IMR-90 (cell line): ENCODE measurements at regions not wholly inside any gene's neighbourhood (a gene's known extent, or its start where the extent isn't known, plus 50 kb on each side); places are given as distances from the start of the nearest gene placed in this dataset.
A peak's percentile ranks its signal among the peaks of the same experiment; 100 is the strongest.

Experiments
- ATAC-seq: fragments of 200-7000 bp; cut with Tn5 transposase; 2 replicates; pipeline ENCODE4 v1.9.1; 2020; ENCODE audit warnings: low read depth, mild to moderate bottlenecking, moderate library complexity
- BruUV-seq: library from RNA; stranded (reverse); fragments of 400-500 nt; replicated peaks from 2 replicates; lab custom pipeline; 2021; lab: Mats Ljungman, UMichigan
- CTCF ChIA-PET: fragments of 300-600 bp; formaldehyde crosslinking; extraction: SDS; loops from one replicate; lab custom pipeline; 2021; ENCODE audit warnings: antibody characterized with exemption; lab: Yijun Ruan, JAX
- POLR2A ChIA-PET: fragments of 300-600 bp; sonication (Branson Sonifier 250); formaldehyde crosslinking; loops from one replicate; lab custom pipeline; 2022; ENCODE audit warnings: antibody characterized with exemption; ENCODE audit not compliant: unreplicated experiment; lab: Charles Lee
- DNase-seq: peaks from one replicate; pipeline ENCODE4 v3.0.0; 2013
- H2AFZ ChIP-seq: replicated peaks from 2 replicates; pipeline ENCODE3; 2013; ENCODE audit warnings: low read length, mild to moderate bottlenecking; ENCODE audit not compliant: poor library complexity
- H2AK5ac ChIP-seq: 2 replicates; pipeline ENCODE4 v1.6.1; 2013; ENCODE audit warnings: low read depth, low read length, inconsistent platforms
- H2AK9ac ChIP-seq: replicated peaks from 2 replicates; pipeline ENCODE3; 2013; ENCODE audit warnings: mild to moderate bottlenecking, low read depth, low read length, moderate library complexity; ENCODE audit not compliant: poor library complexity
- H2BK120ac ChIP-seq: 2 replicates; pipeline ENCODE4 v1.6.1; 2013; ENCODE audit warnings: low read depth, low read length, inconsistent platforms
- H2BK15ac ChIP-seq: 3 replicates; pipeline ENCODE4 v1.6.1; 2013; ENCODE audit warnings: low read depth, low read length, inconsistent platforms
- H2BK20ac ChIP-seq: 2 replicates; pipeline ENCODE4 v1.6.1; 2013; ENCODE audit warnings: low read depth, mild to moderate bottlenecking, inconsistent platforms, low read length, moderate library complexity
- H2BK5ac ChIP-seq: 2 replicates; pipeline ENCODE4 v1.6.1; 2013; ENCODE audit warnings: mild to moderate bottlenecking, low read depth, low read length, inconsistent platforms; ENCODE audit not compliant: poor library complexity, severe bottlenecking
- H3K14ac ChIP-seq: replicated peaks from 2 replicates; pipeline ENCODE4 v1.6.1; 2013; ENCODE audit warnings: low read depth, low read length, inconsistent platforms
- H3K18ac ChIP-seq: 2 replicates; pipeline ENCODE4 v1.6.1; 2013; ENCODE audit warnings: low read depth, low read length, control low read depth
- H3K23ac ChIP-seq: 2 replicates; pipeline ENCODE4 v1.6.1; 2013; ENCODE audit warnings: low read depth, low read length, inconsistent platforms
- H3K27ac ChIP-seq: 2 replicates; pipeline ENCODE4 v1.5.1; 2013; ENCODE audit warnings: mild to moderate bottlenecking, control low read depth, low read length; ENCODE audit not compliant: insufficient read depth
- H3K27me3 ChIP-seq: 2 replicates; pipeline ENCODE4 v1.6.1; 2013; ENCODE audit warnings: low read length; ENCODE audit not compliant: control insufficient read depth, insufficient read depth
- H3K36me3 ChIP-seq: 2 replicates; pipeline ENCODE4 v1.6.1; 2013; ENCODE audit warnings: low read length, mixed read lengths; ENCODE audit not compliant: control insufficient read depth, insufficient read depth
- H3K4ac ChIP-seq: 2 replicates; pipeline ENCODE4 v1.6.1; 2013; ENCODE audit warnings: low read depth, low read length, inconsistent platforms
- H3K4me1 ChIP-seq: 2 replicates; pipeline ENCODE4 v1.6.1; 2013; ENCODE audit warnings: low read length, mixed read lengths; ENCODE audit not compliant: control insufficient read depth, insufficient read depth
- H3K4me2 ChIP-seq: 2 replicates; pipeline ENCODE4 v1.6.1; 2013; ENCODE audit warnings: low read depth, mild to moderate bottlenecking, control low read depth, low read length, moderate library complexity
- H3K4me3 ChIP-seq: 2 replicates; pipeline ENCODE4 v1.5.1; 2013; ENCODE audit warnings: low read depth, mild to moderate bottlenecking, control low read depth, low read length, moderate library complexity; ENCODE audit not compliant: insufficient read depth
- H3K56ac ChIP-seq: 2 replicates; pipeline ENCODE4 v1.6.1; 2013; ENCODE audit warnings: low read length, inconsistent platforms; ENCODE audit not compliant: insufficient read depth; ENCODE audit errors: extremely low read depth
- H3K79me1 ChIP-seq, 2 experiments: 2 replicates each; pipeline ENCODE4 v1.6.1; 2013; ENCODE audit warnings: low read length in 2 of 2, inconsistent platforms in 1 of 2, low read depth in 1 of 2
- H3K9ac ChIP-seq: 2 replicates; pipeline ENCODE4 v1.6.1; 2013; ENCODE audit warnings: low read depth, low read length, control low read depth
- H3K9me1 ChIP-seq: 2 replicates; pipeline ENCODE4 v1.6.1; 2013; ENCODE audit warnings: low read length, inconsistent platforms; ENCODE audit not compliant: insufficient read depth
- H3K9me3 ChIP-seq: 2 replicates; pipeline ENCODE4 v1.6.1; 2013; ENCODE audit warnings: low read length; ENCODE audit not compliant: control insufficient read depth, insufficient read depth
- H4K20me1 ChIP-seq: 2 replicates; pipeline ENCODE4 v1.6.1; 2013; ENCODE audit warnings: low read length, inconsistent platforms; ENCODE audit not compliant: insufficient read depth
- H4K5ac ChIP-seq: 2 replicates; pipeline ENCODE4 v1.6.1; 2013; ENCODE audit warnings: mild to moderate bottlenecking, low read depth, low read length, control low read depth
- H4K8ac ChIP-seq, 2 experiments: 2 replicates each; pipeline ENCODE4 v1.6.1; 2013; ENCODE audit warnings: low read depth in 2 of 2, low read length in 2 of 2, control low read depth in 1 of 2, inconsistent platforms in 1 of 2
- H4K91ac ChIP-seq: 2 replicates; pipeline ENCODE4 v1.6.1; 2013; ENCODE audit warnings: low read depth, low read length, inconsistent platforms; ENCODE audit not compliant: insufficient read depth
- BHLHE40 ChIP-seq: fragments of 150-350 bp; IDR thresholded peaks from 2 replicates; pipeline ENCODE4 v1.6.1; 2016; ENCODE audit warnings: mild to moderate bottlenecking, low read depth, low read length
- MAFK ChIP-seq: IDR thresholded peaks from 2 replicates; pipeline ENCODE4 v1.6.1; 2012; ENCODE audit warnings: low read depth, low read length, improper control_type of control experiment
- MXI1 ChIP-seq: IDR thresholded peaks from 2 replicates; pipeline ENCODE4 v1.6.1; 2012; ENCODE audit warnings: low read depth, mild to moderate bottlenecking, low read length, moderate library complexity, borderline replicate concordance
- NFE2L2 ChIP-seq: fragments of 150-350 bp; IDR thresholded peaks from 2 replicates; pipeline ENCODE4 v1.6.1; 2016; ENCODE audit warnings: low read depth, mild to moderate bottlenecking, low read length
- RAD21 ChIP-seq: IDR thresholded peaks from 2 replicates; pipeline ENCODE4 v1.6.1; 2012; ENCODE audit warnings: low read length, improper control_type of control experiment
- RFX5 ChIP-seq: IDR thresholded peaks from 2 replicates; pipeline ENCODE4 v1.8.0; 2012; ENCODE audit warnings: low read depth, mild to moderate bottlenecking, low read length, moderate library complexity
- SMC3 ChIP-seq: fragments of 150-350 bp; IDR thresholded peaks from 2 replicates; pipeline ENCODE4 v1.6.1; 2016; ENCODE audit warnings: low read depth, mild to moderate bottlenecking, antibody characterized with exemption, low read length, moderate library complexity
- USF2 ChIP-seq: fragments of 150-350 bp; IDR thresholded peaks from 2 replicates; pipeline ENCODE4 v1.6.1; 2017; ENCODE audit warnings: mild to moderate bottlenecking, antibody characterized with exemption, low read length, low read depth
- WGBS, 2 experiments: methylation state at CpG; one replicate each; pipeline versions ENCODE4 v1.1.5 to v1.1.7; 2013; ENCODE audit warnings: missing lambda C conversion rate in 2 of 2; ENCODE audit not compliant: insufficient read length in 1 of 2; ENCODE audit errors: extremely low coverage in 2 of 2; 5-methylcytosine and 5-hydroxymethylcytosine counted together
- dilution Hi-C: fragments of 300-500 bp; cut with HindIII; formaldehyde crosslinking; loops from one replicate; pipeline ENCODE4 v1.14.3; 2018; ENCODE audit warnings: low sequenced_read_pairs; ENCODE audit not compliant: unreplicated experiment
- in situ Hi-C: fragments of 300-500 bp; cut with MboI; formaldehyde crosslinking; loops from 3 replicates; pipeline ENCODE4 v1.14.3; 2019; ENCODE audit warnings: low sequenced_read_pairs, inconsistent platforms, mixed read lengths
- intact Hi-C: fragments of 100-400 bp; cut with micrococcal nuclease; formaldehyde crosslinking; loops from 2 replicates; pipeline ENCODE4 v1.10.0; 2022
- TF ChIP-seq, protein P1 (sequence below): conservative IDR thresholded peaks from 2 replicates; pipeline ENCODE4 v1.5.1; 2012; ENCODE audit warnings: mild to moderate bottlenecking, low read depth, low read length, improper control_type of control experiment

- Histone ChIP-seq H2AFZ (no peak overlapping the region), H3K14ac (no peak overlapping the region), H4K5ac (no peak overlapping the region), H3K9ac (no peak overlapping the region), H3K27ac (no peak overlapping the region), H3K4ac (no peak overlapping the region), H3K27me3 (no peaks in the 10 kb centered on the region), H3K9me1 (no peaks in the 10 kb centered on the region), H3K18ac (no peak overlapping the region), H2AK9ac (no peak overlapping the region), H3K23ac (no peak overlapping the region), H2BK5ac (no peak overlapping the region), H2BK15ac (no peak overlapping the region), H4K8ac (no peak overlapping the region), H3K4me1 (no peaks in the 10 kb centered on the region), H3K4me2 (no peak overlapping the region), H3K9me3 (peaks cover 8% of the 10 kb centered on the region), H3K79me1 (no peaks in the 10 kb centered on the region), H2BK120ac (no peak overlapping the region), H4K20me1 (no peaks in the 10 kb centered on the region), H3K4me3 (no peak overlapping the region), H3K56ac (no peak overlapping the region), H4K91ac (no peak overlapping the region), H2BK20ac (no peak overlapping the region), H3K36me3 (no peaks in the 10 kb centered on the region), H2AK5ac (no peak overlapping the region)
- no peak for DNase-seq
- POLR2A ChIA-PET = no interaction called here
- no peak for ATAC-seq
- TF ChIP-seq RFX5 = no peak
- TF ChIP-seq MAFK = peak; percentile 98
- TF ChIP-seq BHLHE40 = no peak
- no peak for TF ChIP-seq RAD21
- TF ChIP-seq NFE2L2 = peak; percentile 93
- TF ChIP-seq, protein P1, sequence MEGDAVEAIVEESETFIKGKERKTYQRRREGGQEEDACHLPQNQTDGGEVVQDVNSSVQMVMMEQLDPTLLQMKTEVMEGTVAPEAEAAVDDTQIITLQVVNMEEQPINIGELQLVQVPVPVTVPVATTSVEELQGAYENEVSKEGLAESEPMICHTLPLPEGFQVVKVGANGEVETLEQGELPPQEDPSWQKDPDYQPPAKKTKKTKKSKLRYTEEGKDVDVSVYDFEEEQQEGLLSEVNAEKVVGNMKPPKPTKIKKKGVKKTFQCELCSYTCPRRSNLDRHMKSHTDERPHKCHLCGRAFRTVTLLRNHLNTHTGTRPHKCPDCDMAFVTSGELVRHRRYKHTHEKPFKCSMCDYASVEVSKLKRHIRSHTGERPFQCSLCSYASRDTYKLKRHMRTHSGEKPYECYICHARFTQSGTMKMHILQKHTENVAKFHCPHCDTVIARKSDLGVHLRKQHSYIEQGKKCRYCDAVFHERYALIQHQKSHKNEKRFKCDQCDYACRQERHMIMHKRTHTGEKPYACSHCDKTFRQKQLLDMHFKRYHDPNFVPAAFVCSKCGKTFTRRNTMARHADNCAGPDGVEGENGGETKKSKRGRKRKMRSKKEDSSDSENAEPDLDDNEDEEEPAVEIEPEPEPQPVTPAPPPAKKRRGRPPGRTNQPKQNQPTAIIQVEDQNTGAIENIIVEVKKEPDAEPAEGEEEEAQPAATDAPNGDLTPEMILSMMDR = no peak
- TF ChIP-seq MXI1 = no peak
- TF ChIP-seq USF2 = no peak
- TF ChIP-seq SMC3 = no peak
- no CpG with 5 or more reads among the region's 3 CpGs for WGBS, 2 experiments
- dilution Hi-C loops = no loop called here
- intact Hi-C loops = no loop called here
- in situ Hi-C loops = no loop called here
- BruUV-seq = no TSS peak
- CTCF ChIA-PET = no interaction called here
Measured at GRCh38 chr18:51453594-51453993, 256.1 kb upstream of the MEX3C start.
